ENCODE measurements at regions not wholly inside any gene's neighbourhood (a gene's known extent, or its start where the extent isn't known, plus 50 kb on each side); places are given as distances from the start of the nearest gene placed in this dataset.

- H4K8ac ChIP-seq (ENCODE audit: low read depth in 2 of 2, low read length in 2 of 2), result no peak overlapping the region; a peak in 1 of 4 replicates
- no peak overlapping the region for H4K5ac ChIP-seq (ENCODE audit: low read depth, low read length)
- intact Hi-C loops (cut with micrococcal nuclease) (no loop called here), dilution Hi-C loops (cut with HindIII; ENCODE audit: low sequenced_read_pairs, unreplicated experiment) (no loop called here), in situ Hi-C loops (cut with MboI; ENCODE audit: low sequenced_read_pairs) (no loop called here)
- H3K4me3 ChIP-seq (ENCODE audit: insufficient read depth, low read depth, low read length), result no peak overlapping the region
- no CpG with 5 or more reads among the region's 3 CpGs for WGBS, 2 experiments (ENCODE audit: extremely low coverage in 2 of 2, insufficient read length in 1 of 2)
- ATAC-seq (ENCODE audit: low read depth) (no peak), DNase-seq (no peak)
- H2BK5ac ChIP-seq (ENCODE audit: low read depth, low read length, poor library complexity, severe bottlenecking), result no peak overlapping the region
- H2AFZ ChIP-seq (replicated peaks; ENCODE audit: low read length, poor library complexity), result peak overlapping the region; percentile 38
- H2AK5ac ChIP-seq (ENCODE audit: low read depth, low read length), result peak overlapping the region; percentile 88
- no peaks in the 10 kb centered on the region for H3K27me3 ChIP-seq (ENCODE audit: control insufficient read depth, insufficient read depth, low read length)
- H3K9ac ChIP-seq (ENCODE audit: low read depth, low read length), result no peak overlapping the region
- H2BK15ac ChIP-seq (ENCODE audit: low read depth, low read length), result no peak overlapping the region; the same call in 2 of the 3 replicates
- H3K4ac ChIP-seq (ENCODE audit: low read depth, low read length), result no peak overlapping the region
- no peak overlapping the region for H3K23ac ChIP-seq (ENCODE audit: low read depth, low read length)
- H4K91ac ChIP-seq (ENCODE audit: insufficient read depth, low read depth, low read length), result no peak overlapping the region
- no TSS peak for BruUV-seq (replicated peaks)
- no peaks in the 10 kb centered on the region for H3K9me3 ChIP-seq (ENCODE audit: control insufficient read depth, insufficient read depth, low read length)
- ChIA-PET CTCF (no interaction called here), POLR2A (ENCODE audit: unreplicated experiment) (no interaction called here)
- H3K56ac ChIP-seq (ENCODE audit: extremely low read depth, insufficient read depth, low read length), result no peak overlapping the region
- no peak overlapping the region for H3K18ac ChIP-seq (ENCODE audit: low read depth, low read length)
- peak overlapping the region; percentile 48; the same call in 1 of the 2 replicates for H3K14ac ChIP-seq (replicated peaks; ENCODE audit: low read depth, low read length)
- H2AK9ac ChIP-seq (replicated peaks; ENCODE audit: low read depth, low read length, poor library complexity), result no peak overlapping the region
- no peaks in the 10 kb centered on the region for H3K79me1 ChIP-seq (ENCODE audit: low read depth in 1 of 2, low read length in 2 of 2)
- H2BK20ac ChIP-seq (ENCODE audit: low read depth, low read length), result peak overlapping the region; percentile 25; the same call in 1 of the 2 replicates
- TF ChIP-seq POLR2A (IDR thresholded peaks at IDR 0.05; ENCODE audit: low read depth, low read length) (no peak), CTCF (conservative IDR thresholded peaks at IDR 0.05; ENCODE audit: low read depth, low read length) (no peak), ELK1 (IDR thresholded peaks at IDR 0.05; ENCODE audit: borderline replicate concordance, low read depth, low read length) (no peak), MAZ (IDR thresholded peaks at IDR 0.05; ENCODE audit: borderline replicate concordance, low read depth, low read length) (no peak), USF2 (IDR thresholded peaks at IDR 0.05; ENCODE audit: low read depth, low read length) (no peak), SMC3 (IDR thresholded peaks at IDR 0.05; ENCODE audit: low read depth, low read length) (no peak), RFX5 (IDR thresholded peaks at IDR 0.05; ENCODE audit: low read depth, low read length) (no peak), MXI1 (IDR thresholded peaks at IDR 0.05; ENCODE audit: borderline replicate concordance, low read depth, low read length) (no peak), FOS (IDR thresholded peaks at IDR 0.05; ENCODE audit: low read depth, low read length) (no peak)
- H3K36me3 ChIP-seq (ENCODE audit: control insufficient read depth, insufficient read depth, low read length), result no peaks in the 10 kb centered on the region
- peak overlapping the region; percentile 52; the same call in 1 of the 2 replicates for H2BK120ac ChIP-seq (ENCODE audit: low read depth, low read length)
- H4K20me1 ChIP-seq (ENCODE audit: insufficient read depth, low read length), result no peaks in the 10 kb centered on the region
- H3K4me2 ChIP-seq (ENCODE audit: low read depth, low read length), result no peak overlapping the region
- no peak overlapping the region for H3K27ac ChIP-seq (ENCODE audit: insufficient read depth, low read length)
- peaks cover 5% of the 10 kb centered on the region for H3K9me1 ChIP-seq (ENCODE audit: insufficient read depth, low read length)
- H3K4me1 ChIP-seq (ENCODE audit: control insufficient read depth, insufficient read depth, low read length), result peaks cover 6% of the 10 kb centered on the region
Observed at GRCh38 chr12:93093243-93093642, 164.1 kb upstream of the EEA1 start.

Data from IMR-90 (cell line).